ENCODE measurements at regions not wholly inside any gene's neighbourhood (a gene's known extent, or its start where the extent isn't known, plus 50 kb on each side); places are given as distances from the start of the nearest gene placed in this dataset.

- no peak for DNase-seq
Measured at GRCh38 chr14:42307239-42307825, 700.7 kb downstream of the LRFN5 start.

GRCh38 chr14:42299692-42300091 lies 693.0 kb downstream of the LRFN5 start:
- no peak for DNase-seq

GRCh38 chr14:42293180-42293579 lies 686.5 kb downstream of the LRFN5 start:
- DNase-seq, result no peak

GRCh38 chr14:42277840-42278239 lies 671.2 kb downstream of the LRFN5 start:
- DNase-seq, result no peak

- DNase-seq, result no peak
Measured at GRCh38 chr14:42269234-42269633, 662.6 kb downstream of the LRFN5 start.

- no peak for DNase-seq
Measured at GRCh38 chr14:42248131-42248530, 641.5 kb downstream of the LRFN5 start.

- DNase-seq, result no peak
Measured at GRCh38 chr14:42241101-42241500, 634.4 kb downstream of the LRFN5 start.

GRCh38 chr14:42229976-42230375 lies 623.3 kb downstream of the LRFN5 start:
- no peak for DNase-seq

- no peak for DNase-seq
Measured at GRCh38 chr14:42229294-42229693, 622.6 kb downstream of the LRFN5 start.

GRCh38 chr14:42228611-42229010 lies 621.9 kb downstream of the LRFN5 start:
- DNase-seq, result no peak

- DNase-seq, result peak; percentile 80
Measured at GRCh38 chr14:42224053-42224888, 617.6 kb downstream of the LRFN5 start.

- peak; percentile 86 for DNase-seq
Measured at GRCh38 chr14:42222924-42223471, 616.3 kb downstream of the LRFN5 start.

- DNase-seq, result no peak
Measured at GRCh38 chr14:42214981-42215491, 608.4 kb downstream of the LRFN5 start.

GRCh38 chr14:42200957-42201356 lies 594.3 kb downstream of the LRFN5 start:
- DNase-seq, result peak; percentile 18

GRCh38 chr14:42198010-42198409 lies 591.3 kb downstream of the LRFN5 start:
- DNase-seq, result no peak

GRCh38 chr14:42192738-42193653 lies 586.3 kb downstream of the LRFN5 start:
- DNase-seq, result peak; percentile 77

GRCh38 chr14:42190744-42191143 lies 584.1 kb downstream of the LRFN5 start:
- DNase-seq, result no peak

- no peak for DNase-seq
Measured at GRCh38 chr14:42187846-42188245, 581.2 kb downstream of the LRFN5 start.

- no peak for DNase-seq
Measured at GRCh38 chr14:42185718-42186117, 579.0 kb downstream of the LRFN5 start.

- peak; percentile 68 for DNase-seq
Measured at GRCh38 chr14:42174357-42174756, 567.7 kb downstream of the LRFN5 start.

- no peak for DNase-seq
Measured at GRCh38 chr14:42173206-42173605, 566.5 kb downstream of the LRFN5 start.

GRCh38 chr14:42172304-42172703 lies 565.6 kb downstream of the LRFN5 start:
- DNase-seq, result no peak

GRCh38 chr14:42163136-42163535 lies 556.5 kb downstream of the LRFN5 start:
- peak; percentile 75 for DNase-seq

Data from NCI-H69 (cell line).